ELR (cell line): ENCODE measurements at regions not wholly inside any gene's neighbourhood (a gene's known extent, or its start where the extent isn't known, plus 50 kb on each side); places are given as distances from the start of the nearest gene placed in this dataset.

ENCODE experiments used
- DNase-seq: peaks from one replicate; pipeline ENCODE4 v3.0.0-alpha.2; 2015; ENCODE audit warnings: low read depth

GRCh38 chr9:2919347-2919746 is 75.5 kb upstream of the PUM3 start:
- DNase-seq = no peak

GRCh38 chr9:2916382-2916985 is 72.6 kb upstream of the PUM3 start:
- DNase-seq = no peak

GRCh38 chr9:2913026-2913425 is 69.1 kb upstream of the PUM3 start:
- DNase-seq = no peak

GRCh38 chr9:2907411-2907810 is 63.5 kb upstream of the PUM3 start:
- no peak for DNase-seq

- no peak for DNase-seq
Observed at GRCh38 chr9:2904242-2904930, 60.5 kb upstream of the PUM3 start.
